ENCODE measurements at regions not wholly inside any gene's neighbourhood (a gene's known extent, or its start where the extent isn't known, plus 50 kb on each side); places are given as distances from the start of the nearest gene placed in this dataset.
"Not testable (repeated sequence)": the region's sequence is repeated elsewhere in the genome, so short reads cannot be mapped to it uniquely, and the experiment has no call there.

DNA sequence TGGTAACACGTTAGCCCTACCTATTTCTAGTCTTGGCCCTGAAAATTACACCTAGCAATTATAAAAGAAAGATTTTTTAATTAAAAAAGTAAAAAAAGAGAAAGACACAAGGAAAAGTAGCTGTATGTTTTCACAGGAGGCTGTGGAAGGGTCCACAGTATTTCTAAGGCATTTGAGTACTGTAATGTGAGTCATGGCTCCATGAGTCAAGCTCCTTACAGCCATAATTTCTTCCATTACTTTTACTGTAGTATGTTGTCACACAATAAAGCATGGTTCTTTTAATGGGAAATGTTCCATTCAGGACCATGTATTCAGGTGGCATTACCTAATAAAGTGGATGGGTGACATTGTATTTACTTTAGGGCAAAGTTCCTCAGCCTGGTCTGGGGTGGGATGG is 113.4 kb downstream of the GPR37 start:
- Mint-ChIP-seq H3K36me3 (no peaks in the 10 kb centered on the region), H3K4me3 (no peak overlapping the region), H3K4me1 (peaks cover 7% of the 10 kb centered on the region), H3K27me3 (no peaks in the 10 kb centered on the region), H3K9me3 (no peaks in the 10 kb centered on the region), H3K27ac (no peak overlapping the region)
- ATAC-seq: no peak

DNA sequence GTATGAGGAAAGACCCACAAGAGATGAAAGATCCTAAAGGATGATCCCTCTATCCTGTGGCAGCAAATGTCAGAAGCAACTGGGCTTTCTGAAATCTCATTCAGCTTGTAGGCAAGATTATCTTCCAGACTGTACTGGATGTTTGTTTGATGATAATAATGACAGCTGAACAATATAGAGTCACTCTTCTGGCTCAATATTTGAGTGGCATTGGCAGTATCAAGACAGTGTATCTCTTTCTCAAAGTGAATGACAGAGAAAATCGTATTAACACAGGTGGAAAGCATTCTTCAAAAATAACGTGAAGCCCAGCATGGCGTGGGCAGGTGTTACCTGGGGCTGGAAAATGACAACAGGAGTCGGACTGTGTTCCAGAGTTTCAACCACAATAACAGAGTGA is 114.5 kb downstream of the GPR37 start:
- no peak for ATAC-seq
- Mint-ChIP-seq H3K4me3 (no peak overlapping the region), H3K27me3 (no peaks in the 10 kb centered on the region), H3K9me3 (no peaks in the 10 kb centered on the region), H3K27ac (no peak overlapping the region), H3K36me3 (no peaks in the 10 kb centered on the region), H3K4me1 (peaks cover 7% of the 10 kb centered on the region)

DNA sequence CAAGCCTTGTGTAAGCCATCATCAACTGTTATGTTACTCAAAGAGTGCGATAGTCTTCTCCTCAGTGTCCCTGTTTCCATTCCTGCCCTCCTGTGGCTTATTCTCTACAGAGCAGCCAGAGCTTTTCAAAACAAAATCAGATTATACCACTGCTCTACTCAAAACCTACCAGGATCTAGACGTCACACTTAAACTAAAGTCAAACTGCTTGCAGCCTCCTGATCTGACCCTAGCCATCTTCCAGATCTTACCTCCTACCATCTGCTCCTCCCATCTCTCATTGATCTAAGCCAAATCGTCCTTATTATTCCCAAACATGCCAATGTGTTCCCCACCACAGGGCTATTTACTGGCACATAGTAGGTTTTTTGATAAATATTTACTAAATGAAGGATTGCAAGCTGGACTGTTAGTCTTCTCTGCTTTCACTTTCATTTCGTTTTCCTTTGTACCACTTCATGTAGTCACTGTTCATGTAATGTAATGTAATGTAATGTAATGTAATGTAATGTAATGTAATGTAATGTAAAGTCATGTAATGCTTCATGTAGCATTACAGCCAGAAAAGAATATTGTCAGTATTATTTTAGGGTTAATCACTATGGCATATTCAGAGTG is 116.1 kb downstream of the GPR37 start:
- H3K4me3 Mint-ChIP-seq: peak overlapping the region; percentile 51
- H3K27ac Mint-ChIP-seq: no peak overlapping the region
- no peaks in the 10 kb centered on the region for H3K9me3 Mint-ChIP-seq
- H3K4me1 Mint-ChIP-seq: peaks cover 7% of the 10 kb centered on the region
- no peaks in the 10 kb centered on the region for H3K36me3 Mint-ChIP-seq
- no peaks in the 10 kb centered on the region for H3K27me3 Mint-ChIP-seq
- ATAC-seq: no peak

DNA sequence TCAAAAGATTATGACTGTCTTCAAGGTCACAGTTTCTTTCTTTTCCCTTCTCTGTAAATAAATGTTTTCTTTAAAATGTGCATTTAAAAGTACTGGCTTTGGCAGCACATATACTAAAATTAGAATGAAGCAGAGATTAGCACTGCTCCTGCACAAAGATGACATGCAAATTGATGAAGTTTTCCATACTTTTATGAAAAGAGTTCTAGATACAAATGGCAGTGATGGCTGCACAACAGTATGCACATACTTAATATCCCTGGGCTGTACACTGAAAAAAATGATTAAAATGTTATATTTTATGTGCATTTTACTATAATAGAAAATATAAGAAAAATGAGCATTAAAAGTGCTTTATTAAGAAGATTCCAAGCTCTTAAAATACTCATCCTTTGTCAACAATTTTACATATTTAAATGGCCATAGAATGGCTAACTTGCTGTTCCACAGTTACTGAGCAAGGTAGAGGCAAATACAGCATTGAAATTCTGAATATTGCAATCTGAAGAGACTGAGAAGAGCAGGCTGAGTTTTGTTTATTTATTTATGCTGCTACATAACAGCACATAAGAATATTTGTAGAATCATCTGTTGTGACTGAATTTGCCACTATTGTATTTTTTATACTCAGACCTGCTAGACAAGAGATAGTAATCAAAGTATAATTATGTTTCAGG is 117.8 kb downstream of the GPR37 start:
- Mint-ChIP-seq H3K4me1 (peaks cover 7% of the 10 kb centered on the region), H3K4me3 (no peak overlapping the region), H3K27me3 (no peaks in the 10 kb centered on the region), H3K27ac (no peak overlapping the region), H3K36me3 (no peaks in the 10 kb centered on the region), H3K9me3 (no peaks in the 10 kb centered on the region)
- ATAC-seq: no peak

DNA sequence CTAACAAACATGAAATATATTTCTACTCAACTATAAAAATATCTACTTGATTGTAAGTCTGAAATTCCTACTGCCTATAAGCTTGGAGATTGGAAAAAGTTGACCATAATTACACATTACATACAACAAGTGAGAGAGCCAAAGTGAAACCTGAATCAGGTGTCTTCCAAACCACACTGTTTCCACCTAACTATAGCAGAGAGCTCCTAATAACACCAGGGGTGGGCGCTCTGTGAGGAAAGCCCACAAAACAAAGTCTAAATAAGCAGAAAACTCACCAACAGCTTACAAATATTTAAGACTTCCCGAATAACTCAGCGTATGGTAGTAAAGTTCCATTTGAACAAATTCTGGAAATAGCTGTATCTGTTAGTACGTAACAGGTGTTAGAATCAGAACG is 119.9 kb downstream of the GPR37 start:
- Mint-ChIP-seq H3K36me3 (no peaks in the 10 kb centered on the region), H3K9me3 (no peaks in the 10 kb centered on the region), H3K4me1 (peaks cover 7% of the 10 kb centered on the region)

DNA sequence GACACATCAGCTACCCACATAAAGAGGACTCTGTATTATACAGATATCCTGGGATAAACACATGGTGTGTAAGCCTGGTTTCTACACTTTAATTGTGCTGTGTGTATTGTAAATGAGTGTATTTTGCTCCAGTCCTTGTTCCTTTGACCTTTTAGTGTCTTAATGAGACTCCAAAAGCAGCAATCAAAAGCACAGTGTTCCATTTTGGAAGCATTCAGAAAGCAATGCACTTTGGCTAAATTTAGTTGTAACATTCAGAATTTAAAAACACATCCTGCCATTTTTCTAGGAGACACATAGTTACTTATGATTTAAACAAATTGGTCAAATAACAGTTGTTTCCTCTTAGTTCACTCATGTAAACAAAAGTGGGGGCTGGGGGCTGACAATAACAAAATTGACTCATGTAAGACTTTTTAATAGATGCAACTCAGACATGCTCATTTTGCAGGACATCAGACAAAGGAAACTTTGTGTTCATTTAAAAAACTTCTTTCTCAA is 122.2 kb downstream of the GPR37 start:
- Mint-ChIP-seq H3K9me3 (no peaks in the 10 kb centered on the region), H3K4me1 (no peaks in the 10 kb centered on the region), H3K27me3 (no peaks in the 10 kb centered on the region), H3K27ac (no peak overlapping the region), H3K4me3 (no peak overlapping the region), H3K36me3 (no peaks in the 10 kb centered on the region)
- no peak for ATAC-seq

More for the DNA sequence above, 119.9 kb downstream of the GPR37 start:
- no peak for ATAC-seq
- no peaks in the 10 kb centered on the region for H3K27me3 Mint-ChIP-seq
- H3K27ac Mint-ChIP-seq: no peak overlapping the region
- H3K4me3 Mint-ChIP-seq: no peak overlapping the region

DNA sequence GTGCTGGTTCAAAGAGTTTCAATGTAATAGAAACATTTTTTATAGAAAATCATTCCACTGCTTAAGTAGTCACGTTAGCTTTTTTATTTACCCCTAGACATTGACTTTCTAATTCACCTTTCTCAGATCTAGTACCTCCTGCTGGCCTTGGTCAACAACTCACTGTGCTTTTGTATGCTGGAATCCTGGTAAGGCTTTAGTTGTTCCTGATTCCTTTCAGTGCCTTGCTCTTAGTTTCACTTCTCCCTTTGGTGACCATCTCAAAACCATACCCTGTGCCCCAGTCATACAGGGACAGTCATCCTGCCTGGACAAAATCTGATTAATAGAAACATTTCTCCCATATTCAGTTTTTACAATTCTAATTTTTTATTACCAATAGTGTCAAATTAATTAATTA is 130.2 kb downstream of the GPR37 start:
- Mint-ChIP-seq H3K36me3 (no peaks in the 10 kb centered on the region), H3K4me1 (no peaks in the 10 kb centered on the region), H3K27ac (no peak overlapping the region), H3K27me3 (no peaks in the 10 kb centered on the region), H3K4me3 (no peak overlapping the region), H3K9me3 (peaks cover 4% of the 10 kb centered on the region)
- no peak for ATAC-seq

DNA sequence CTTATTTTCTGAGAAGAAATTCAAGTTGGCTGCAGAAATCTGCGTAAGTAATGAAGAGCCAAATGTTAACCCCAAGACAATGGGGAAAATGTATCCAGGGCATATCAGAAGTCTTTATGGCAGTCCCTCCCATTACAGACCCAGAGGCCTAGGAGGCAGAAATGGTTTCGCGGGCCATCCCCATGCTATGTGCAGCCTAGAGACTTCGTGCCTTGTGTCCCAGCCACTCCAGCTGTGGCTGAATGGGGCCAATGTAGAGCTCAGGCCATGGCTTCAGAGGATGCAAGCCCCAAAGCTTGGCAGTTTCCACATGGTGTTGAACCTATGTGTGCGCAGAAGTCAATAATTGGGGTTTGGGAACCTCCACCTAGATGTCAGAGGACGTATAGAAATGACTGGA is 131.9 kb downstream of the GPR37 start:
- ATAC-seq: no peak
- no peaks in the 10 kb centered on the region for H3K4me1 Mint-ChIP-seq

DNA sequence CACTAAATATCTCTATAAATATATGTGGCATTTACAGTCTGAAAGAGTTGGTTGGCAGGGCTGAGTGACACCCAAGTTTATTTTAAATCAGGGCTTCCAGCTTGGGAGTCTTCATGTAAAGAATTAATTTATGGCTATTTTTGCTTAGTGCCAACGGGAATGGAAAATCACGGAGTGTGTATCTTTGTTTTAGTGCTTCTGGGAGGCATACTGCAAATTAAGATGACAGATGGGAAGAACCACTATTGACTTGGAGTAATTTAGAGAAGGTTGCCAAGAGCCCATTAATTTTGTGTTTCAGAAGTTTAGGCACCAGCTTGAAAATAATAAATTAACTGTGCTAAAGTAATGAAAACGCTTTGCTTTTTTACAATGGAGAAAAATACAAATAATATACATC is 135.2 kb downstream of the GPR37 start:
- Mint-ChIP-seq H3K9me3 (peaks cover 4% of the 10 kb centered on the region), H3K27me3 (no peaks in the 10 kb centered on the region), H3K27ac (no peak overlapping the region), H3K4me1 (no peaks in the 10 kb centered on the region), H3K36me3 (no peaks in the 10 kb centered on the region), H3K4me3 (no peak overlapping the region)
- no peak for ATAC-seq

More for the DNA sequence above, 131.9 kb downstream of the GPR37 start:
- H3K9me3 Mint-ChIP-seq: peaks cover 4% of the 10 kb centered on the region
- no peaks in the 10 kb centered on the region for H3K27me3 Mint-ChIP-seq
- no peak overlapping the region for H3K27ac Mint-ChIP-seq
- no peaks in the 10 kb centered on the region for H3K36me3 Mint-ChIP-seq
- H3K4me3 Mint-ChIP-seq: no peak overlapping the region

DNA sequence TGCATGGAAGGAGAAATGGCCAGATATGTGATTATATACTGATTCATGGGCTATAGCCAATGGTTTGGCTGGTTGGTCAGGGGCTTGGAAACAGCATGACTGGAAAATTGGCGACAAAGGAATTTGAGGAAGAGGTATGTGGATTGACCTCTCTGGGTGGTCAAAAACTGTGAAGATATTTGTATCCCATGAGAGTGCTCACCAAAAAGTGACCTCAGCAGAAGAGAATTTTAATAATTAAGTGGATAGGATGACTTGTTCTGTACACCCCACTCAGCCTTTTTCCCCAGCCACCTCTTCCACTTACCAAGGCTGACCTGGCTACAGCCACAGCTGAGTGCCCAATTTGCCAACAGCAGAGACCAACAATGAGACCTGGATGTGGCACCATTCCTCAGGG is 146.7 kb downstream of the GPR37 start:
- Mint-ChIP-seq H3K27ac (no peak overlapping the region), H3K4me3 (no peak overlapping the region), H3K9me3 (peaks cover 6% of the 10 kb centered on the region)

DNA sequence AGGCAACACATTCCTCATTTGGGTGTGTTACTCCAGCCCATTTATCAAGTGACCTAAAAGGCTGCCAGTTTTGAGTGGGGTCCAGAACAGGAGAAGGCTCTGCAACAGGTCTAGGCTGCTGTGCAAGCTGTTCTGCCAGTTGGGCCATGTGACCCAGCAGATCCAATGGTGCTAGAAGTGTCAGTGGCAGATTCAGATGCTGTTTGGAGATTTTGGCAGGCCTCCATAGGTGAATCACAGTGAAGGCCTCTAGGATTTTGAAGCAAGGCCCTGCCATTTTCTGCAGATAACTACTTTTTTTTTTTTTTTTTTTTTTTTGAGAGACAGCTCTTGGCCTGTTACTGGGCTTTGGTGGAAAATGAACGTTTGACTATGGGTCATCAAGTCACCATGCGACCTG is 147.5 kb downstream of the GPR37 start:
- not testable (repeated sequence) for H3K9me3 Mint-ChIP-seq, H3K4me3 Mint-ChIP-seq, H3K36me3 Mint-ChIP-seq, H3K4me1 Mint-ChIP-seq, H3K27ac Mint-ChIP-seq, H3K27me3 Mint-ChIP-seq, ATAC-seq

More for the DNA sequence above, 146.7 kb downstream of the GPR37 start:
- no peak for ATAC-seq
- no peaks in the 10 kb centered on the region for H3K27me3 Mint-ChIP-seq
- no peaks in the 10 kb centered on the region for H3K36me3 Mint-ChIP-seq
- no peaks in the 10 kb centered on the region for H3K4me1 Mint-ChIP-seq

DNA sequence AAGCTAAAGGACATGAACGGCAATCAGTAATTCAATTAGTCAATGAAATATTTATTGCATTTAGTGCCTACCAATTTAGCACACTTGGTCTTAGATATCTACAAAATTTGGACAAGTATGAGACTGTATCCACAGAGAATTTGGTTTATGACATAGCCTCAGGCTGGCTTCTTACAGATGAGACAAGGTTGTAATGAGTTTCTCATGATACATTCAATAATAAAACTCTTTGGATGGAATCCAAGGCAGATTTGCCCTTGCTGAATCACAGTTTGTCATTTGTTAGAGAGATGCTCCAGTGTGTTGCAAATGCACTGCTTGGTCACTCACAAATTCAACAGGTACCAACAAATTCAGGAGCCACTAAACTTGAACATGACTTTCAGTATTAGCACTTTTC is 162.5 kb downstream of the GPR37 start:
- Mint-ChIP-seq H3K4me1 (no peaks in the 10 kb centered on the region), H3K9me3 (peaks cover 4% of the 10 kb centered on the region), H3K27ac (no peak overlapping the region), H3K36me3 (no peaks in the 10 kb centered on the region), H3K27me3 (no peaks in the 10 kb centered on the region), H3K4me3 (no peak overlapping the region)
- ATAC-seq: no peak

DNA sequence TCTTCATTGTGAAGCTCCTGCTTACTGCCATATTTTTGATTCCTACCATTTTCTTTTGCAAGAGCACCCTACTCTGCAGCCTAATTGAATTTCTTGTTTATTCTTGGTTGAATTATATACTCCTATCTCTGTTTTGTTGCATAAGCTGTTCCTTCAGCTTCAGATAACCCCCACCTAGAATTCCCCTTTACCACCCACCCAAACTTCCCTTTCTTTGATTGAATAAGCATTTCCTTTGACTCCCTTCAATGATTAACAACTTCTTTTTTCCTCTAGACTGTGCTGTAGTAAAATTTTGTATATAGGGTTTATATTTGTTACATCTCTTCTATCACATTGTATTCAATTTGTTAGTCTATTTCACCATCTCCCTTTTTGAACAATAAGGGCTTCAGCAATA is 168.1 kb downstream of the GPR37 start:
- no peak for ATAC-seq
- no peak overlapping the region for H3K27ac Mint-ChIP-seq
- H3K4me3 Mint-ChIP-seq: no peak overlapping the region
- H3K4me1 Mint-ChIP-seq: no peaks in the 10 kb centered on the region
- H3K9me3 Mint-ChIP-seq: peaks cover 4% of the 10 kb centered on the region
- no peaks in the 10 kb centered on the region for H3K36me3 Mint-ChIP-seq
- H3K27me3 Mint-ChIP-seq: no peaks in the 10 kb centered on the region

DNA sequence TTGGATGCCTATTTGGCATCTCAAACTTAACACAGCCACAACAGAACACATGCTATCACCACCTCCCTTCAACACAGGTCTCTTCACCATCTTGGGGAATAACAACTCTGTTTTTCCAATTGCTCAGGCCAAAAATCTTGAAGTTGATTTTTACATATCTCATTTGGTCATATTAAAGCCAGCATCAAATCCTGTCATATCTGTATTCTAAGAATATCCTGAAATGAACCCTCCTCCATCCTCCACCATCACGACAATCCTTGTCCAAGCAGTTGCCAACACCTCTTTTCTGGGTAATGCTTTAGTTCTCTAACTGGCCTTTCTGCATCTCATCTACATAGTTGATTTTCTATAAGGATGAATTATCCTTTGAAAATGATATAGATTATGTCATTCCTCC is 168.7 kb downstream of the GPR37 start:
- Mint-ChIP-seq H3K4me3 (no peak overlapping the region), H3K36me3 (no peaks in the 10 kb centered on the region)

DNA sequence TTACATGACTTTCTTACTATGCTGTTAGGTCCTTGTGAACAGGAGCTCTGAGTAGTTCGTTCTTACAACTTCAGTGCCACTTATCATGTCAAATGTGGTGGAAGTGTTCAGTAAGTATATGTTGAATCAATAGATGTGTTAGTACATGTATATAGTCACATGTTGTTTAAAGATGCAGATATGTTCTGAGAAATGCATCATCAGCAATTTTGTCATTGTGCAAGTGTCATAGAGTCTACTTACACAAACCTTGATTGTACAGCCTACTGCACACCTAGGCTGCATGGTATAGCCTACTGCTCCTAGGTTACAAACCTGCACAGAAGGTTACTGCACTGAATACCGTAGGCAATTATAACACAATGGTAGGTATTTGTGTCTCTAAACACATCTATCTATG is 174.8 kb downstream of the GPR37 start:
- no peak for ATAC-seq
- Mint-ChIP-seq H3K4me3 (no peak overlapping the region), H3K4me1 (no peaks in the 10 kb centered on the region), H3K9me3 (no peaks in the 10 kb centered on the region), H3K27ac (no peak overlapping the region), H3K27me3 (no peaks in the 10 kb centered on the region), H3K36me3 (no peaks in the 10 kb centered on the region)

More for the DNA sequence above, 168.7 kb downstream of the GPR37 start:
- no peaks in the 10 kb centered on the region for H3K27me3 Mint-ChIP-seq
- peaks cover 4% of the 10 kb centered on the region for H3K9me3 Mint-ChIP-seq
- H3K27ac Mint-ChIP-seq: no peak overlapping the region
- H3K4me1 Mint-ChIP-seq: no peaks in the 10 kb centered on the region
- ATAC-seq: no peak

DNA sequence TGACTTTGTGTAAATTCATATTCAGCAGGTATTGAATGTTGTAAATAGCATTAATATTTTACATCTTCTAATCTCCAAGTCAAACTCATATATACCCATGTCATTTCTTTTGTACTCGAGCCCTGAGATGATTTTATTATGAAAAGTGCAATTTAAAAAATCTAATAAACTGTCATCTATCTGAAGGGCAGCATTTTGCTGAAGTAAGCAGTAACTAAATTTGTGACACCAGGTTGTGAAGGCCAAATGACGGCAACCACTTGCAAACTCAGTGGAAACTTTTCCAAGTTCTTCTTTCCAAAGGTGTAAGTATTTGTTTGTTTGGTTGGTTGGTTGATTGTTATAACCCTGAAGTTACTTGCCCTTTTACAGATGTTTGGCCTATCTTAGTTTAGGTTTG is 188.3 kb downstream of the GPR37 start:
- Mint-ChIP-seq H3K27ac (no peak overlapping the region), H3K27me3 (no peaks in the 10 kb centered on the region), H3K4me1 (no peaks in the 10 kb centered on the region), H3K4me3 (no peak overlapping the region), H3K36me3 (no peaks in the 10 kb centered on the region), H3K9me3 (no peaks in the 10 kb centered on the region)
- no peak for ATAC-seq

Data from stimulated activated memory B cell treated with anti-CD40 and anti-IgM and Interleukin-4, amounts not matched to agents 10 μg/mL and 1 μg/mL and 100 μg/mL, for 72 hours (primary cell).